ENCODE measurements at regions not wholly inside any gene's neighbourhood (a gene's known extent, or its start where the extent isn't known, plus 50 kb on each side); places are given as distances from the start of the nearest gene placed in this dataset.
"Not testable (repeated sequence)": the region's sequence is repeated elsewhere in the genome, so short reads cannot be mapped to it uniquely, and the experiment has no call there.

DNA sequence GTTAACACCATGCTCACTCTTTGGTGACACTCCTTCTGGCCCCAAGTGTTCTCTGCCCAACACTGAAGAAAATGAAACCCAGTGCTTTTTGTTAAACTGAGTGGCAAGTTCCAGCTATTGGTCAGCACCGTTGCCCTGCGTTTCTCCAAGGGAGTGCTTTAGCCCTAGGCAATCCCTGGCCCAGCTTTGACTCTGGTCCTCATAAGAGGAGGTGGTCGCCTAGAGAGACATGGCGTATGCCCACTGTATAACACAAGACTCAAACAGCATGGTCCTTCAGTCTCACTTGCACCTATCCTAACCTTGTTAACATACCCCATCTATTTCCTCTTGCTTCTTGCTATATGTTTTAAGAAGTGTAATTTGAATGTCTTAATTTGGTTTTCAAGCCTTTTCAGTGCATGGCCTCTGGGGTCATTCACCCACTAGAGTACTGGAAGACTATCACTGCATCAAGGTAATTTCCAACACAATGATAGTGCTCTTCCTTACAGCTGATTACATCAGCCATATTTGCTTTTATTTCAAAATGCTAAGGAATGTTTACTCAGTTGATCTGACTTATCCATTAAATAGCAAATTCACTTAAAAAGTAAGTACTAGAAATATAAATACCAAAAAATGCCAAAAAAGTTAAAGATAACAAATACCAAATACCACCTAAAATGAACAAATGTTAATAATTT, 190.5 kb upstream of the SOX21 start:
- DNase-seq (ENCODE audit: low read depth): no peak

DNA sequence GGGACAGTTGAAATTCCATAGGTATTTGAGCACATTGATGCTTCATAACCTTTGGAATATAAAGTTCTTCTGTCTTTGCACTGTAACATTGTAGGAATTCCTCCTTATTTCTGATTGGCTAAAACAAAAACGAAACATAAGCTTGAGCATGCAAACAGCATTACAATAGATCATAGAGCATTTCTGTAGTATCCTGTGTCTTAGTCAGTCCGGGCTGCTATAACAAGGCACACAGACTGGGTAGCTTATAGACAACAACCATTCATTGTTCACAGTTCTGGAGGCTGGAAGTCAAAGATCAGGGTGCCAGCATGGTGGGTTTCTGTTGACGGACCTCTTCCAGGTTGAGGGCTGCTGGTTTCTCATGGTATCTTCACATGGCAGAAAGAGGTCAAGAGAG, 188.7 kb upstream of the SOX21 start:
- DNase-seq (ENCODE audit: low read depth): no peak

DNA sequence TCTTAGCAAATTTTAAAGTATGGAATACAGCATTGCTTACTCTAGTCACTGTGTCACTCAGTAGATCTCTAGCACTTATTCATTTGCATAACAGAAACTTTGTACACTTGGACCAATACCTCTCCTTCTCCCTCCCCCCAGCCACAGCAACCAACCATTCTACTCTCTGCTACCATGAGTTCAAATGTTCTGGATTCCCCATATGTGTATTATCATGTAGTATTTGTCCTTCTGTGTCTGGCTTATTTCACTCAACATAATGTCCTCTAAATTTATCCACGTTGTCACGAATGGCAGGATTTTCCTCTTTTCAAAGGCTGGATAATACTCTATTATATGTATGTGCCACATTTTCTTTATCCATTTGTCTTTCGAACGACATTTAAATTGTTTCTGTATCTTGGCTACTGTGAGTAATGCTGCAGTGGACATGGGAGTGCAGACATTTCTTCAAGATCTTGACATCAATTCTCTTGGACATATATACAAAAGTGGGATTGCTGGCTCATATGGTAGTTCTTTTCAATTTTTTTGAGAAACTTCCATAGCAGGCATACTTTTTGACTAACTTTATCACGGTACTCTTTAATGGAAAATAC, 184.5 kb upstream of the SOX21 start:
- no peak for DNase-seq (ENCODE audit: low read depth)

DNA sequence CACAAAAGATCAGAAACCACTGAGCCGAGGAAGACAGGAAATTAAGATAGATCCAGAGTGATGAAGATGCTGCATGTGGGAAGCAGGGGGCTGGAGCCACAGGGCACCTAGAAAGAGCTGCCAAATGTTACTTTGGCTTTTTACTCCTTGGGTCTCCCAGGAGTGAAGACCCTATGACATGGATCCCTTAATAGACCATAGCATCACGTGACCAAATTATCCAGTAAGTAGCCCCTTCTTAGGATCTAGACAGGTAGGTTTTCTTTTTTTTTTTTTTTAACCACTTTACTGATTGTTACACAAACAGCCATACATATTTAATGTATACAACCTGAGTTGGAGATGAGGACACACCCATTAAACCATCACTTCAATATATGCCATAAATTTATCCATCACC, 183.9 kb upstream of the SOX21 start:
- DNase-seq (ENCODE audit: low read depth): no peak

DNA sequence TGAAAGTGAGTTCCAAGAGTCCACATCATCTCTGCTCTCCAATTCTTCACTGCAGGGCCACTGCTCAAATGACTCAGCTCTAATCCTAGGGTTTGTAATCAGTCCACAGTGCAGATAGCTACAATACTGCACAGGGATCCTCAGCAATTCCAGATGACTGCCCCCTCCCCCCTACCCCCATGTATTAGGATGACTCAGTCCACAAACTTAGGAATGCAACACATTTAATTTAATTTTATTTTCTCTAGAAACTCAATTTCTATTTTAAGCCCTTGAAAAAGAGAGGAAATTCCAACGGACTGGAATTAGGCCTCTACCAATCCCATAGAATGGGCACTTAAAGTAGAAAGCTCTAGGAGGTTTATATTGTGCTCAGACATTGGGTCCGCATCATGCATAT, 173.8 kb upstream of the SOX21 start:
- no peak for DNase-seq (ENCODE audit: low read depth)

DNA sequence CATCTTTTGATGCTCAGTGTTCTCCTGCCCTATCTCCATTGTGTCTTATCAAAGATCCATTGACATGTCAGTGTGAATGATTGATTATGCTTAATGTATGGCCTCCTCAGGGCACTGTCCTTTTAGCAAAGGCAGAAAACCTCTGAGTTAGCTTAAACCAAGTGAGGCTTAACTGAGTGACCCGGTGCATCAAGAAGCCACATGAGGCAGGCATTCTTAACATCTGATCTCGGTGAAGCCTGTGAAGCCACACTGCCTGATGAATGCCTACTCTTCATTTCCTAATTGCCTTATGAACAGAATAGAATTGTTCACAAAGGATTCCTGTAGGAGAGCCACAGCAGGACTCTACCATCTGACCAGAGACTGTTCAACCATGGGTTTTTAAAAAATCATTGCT, 168.1 kb upstream of the SOX21 start:
- DNase-seq (ENCODE audit: low read depth): no peak

DNA sequence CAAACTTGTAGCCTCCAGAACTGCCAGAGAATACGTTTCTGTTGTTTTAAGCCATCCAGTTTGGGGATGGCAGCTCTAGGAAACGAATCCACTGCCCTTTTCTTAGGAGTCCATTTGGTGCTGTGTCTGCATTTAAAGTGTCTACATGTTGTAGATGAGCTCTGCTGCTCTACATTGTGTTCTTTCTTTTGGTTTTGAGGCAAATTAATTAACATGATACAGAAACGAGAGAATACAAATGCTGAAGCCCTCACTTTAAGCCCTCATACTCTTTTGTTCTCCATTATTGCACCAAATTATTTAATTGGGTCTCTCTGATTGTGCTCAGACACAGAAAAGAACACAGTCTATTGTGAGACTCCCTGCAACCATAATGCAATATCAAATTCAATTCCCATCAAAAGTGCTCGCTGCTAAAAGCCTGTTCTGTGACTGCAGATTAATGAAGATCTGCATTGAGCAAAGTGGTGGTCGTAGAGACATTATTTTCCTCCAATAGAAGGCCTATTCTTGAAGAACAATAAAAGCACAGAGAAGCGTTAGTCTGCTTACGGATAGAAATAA, 166.3 kb upstream of the SOX21 start:
- no peak for DNase-seq (ENCODE audit: low read depth)

DNA sequence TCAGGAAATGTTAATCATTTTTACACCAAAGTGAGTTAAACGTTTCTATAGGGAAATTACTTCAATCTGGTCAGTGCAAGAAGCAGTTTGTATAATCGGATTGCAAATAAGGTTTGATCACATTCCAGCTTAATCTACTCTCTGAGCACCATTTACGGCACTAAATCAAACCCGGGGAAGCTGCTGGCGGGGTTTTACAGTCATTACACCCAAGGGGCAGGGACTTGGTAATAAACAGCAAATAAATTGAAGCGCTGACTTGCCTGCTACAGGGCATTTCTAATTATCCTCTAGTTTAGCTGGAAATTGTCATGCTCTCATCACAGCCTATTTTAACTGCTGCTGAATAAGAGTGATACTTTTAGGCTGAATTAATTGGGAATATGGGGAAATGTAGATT, 152.1 kb upstream of the SOX21 start:
- no peak for DNase-seq (ENCODE audit: low read depth)

DNA sequence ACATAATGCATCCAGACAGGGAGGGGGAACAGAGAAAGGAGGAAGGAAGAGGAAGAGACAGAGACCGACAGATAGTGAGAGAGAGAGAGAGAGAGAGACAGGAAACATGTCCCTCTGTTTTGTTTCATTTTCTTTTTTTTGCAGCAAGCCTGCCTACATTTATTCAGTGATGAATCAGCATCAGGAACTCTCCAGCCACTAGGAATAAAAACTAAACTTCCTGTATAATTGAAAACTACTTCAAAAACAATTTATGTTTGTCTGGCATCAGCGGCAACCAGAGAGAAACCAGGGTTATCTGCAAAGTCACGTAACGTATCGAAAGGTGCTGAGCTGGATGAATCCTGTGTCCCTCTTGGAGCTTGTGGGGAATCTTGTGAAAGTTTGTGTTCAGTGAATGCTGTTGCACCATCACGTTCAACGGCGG, 148.6 kb upstream of the SOX21 start:
- DNase-seq (ENCODE audit: low read depth): peak; percentile 31

DNA sequence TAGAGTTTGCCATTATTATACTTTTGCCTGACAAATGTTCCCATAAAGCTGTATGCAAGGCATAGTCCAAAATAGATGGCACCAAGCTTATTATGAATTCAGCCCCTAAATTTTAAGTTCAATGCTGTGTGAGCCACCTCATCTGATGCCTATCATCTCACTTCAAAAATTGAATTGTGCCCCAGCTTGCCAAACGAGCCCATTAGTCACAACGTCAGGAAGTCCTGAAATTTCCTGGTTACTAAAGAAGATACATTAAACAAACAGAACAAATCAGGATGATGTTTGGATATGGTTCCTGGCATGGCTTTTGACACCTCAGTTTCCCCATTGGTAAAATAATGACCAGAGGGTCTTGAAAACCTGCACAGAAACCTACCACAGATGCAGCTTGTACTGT, 147.5 kb upstream of the SOX21 start:
- DNase-seq (ENCODE audit: low read depth): no peak

DNA sequence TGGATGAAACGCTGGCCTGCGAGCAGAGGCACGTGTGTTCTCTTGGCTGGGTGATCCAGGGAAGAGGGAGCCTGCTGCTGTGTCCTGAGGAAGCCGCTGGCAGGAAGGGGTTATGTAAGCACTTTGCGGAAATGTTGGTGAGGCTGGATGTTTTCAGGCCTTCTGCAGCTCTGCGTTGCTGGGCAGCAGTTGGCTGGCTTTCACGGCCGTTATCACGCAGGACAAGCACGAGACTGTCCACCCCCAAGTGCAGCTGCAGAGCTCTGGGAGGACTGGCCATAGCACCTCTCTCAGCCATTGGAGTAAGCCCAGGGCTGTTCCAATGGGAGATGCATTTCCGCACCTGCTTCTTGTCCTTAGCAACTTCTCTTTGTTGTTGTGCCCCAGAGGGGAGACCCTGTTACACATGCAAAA, 146.9 kb upstream of the SOX21 start:
- no peak for DNase-seq (ENCODE audit: low read depth)

DNA sequence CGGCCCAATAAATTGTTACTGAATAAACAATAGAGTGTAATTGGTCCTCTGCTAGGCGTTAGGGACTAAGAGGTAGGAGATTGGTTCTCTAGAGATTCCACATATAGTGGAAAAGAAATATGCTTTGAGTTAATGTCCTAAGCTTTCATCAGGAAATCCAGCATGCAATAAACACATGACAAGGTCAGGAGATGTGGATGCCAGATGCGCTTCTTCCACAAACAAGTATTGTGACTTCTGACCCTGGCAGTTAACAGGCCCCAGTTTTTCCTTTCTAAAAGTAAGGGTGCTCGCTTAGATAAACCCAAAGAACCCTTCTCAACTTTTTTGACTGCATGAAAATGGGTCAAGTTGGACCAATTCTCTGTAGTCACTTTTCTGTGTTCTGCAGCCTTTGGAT, 146.5 kb upstream of the SOX21 start:
- no peak for DNase-seq (ENCODE audit: low read depth)

DNA sequence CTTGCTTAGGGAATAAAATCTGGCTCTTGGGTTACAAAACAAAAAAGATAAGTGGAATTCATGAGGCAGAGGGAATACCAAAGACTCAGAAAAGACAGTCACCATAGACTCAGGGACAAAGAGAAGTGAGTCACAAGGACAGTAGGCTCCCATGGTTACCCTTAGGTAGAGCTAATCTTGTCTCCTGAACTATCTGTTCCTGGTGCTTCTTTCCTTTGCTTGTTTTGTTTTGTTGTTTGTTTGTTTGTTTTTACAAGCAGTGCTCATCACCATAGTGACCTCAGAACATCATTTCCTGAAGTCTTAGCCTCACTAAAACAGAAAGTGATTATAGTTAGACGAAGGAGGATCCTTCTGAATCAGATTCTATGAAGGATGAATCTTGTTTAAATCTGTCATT, 142.3 kb upstream of the SOX21 start:
- no peak for DNase-seq (ENCODE audit: low read depth)

DNA sequence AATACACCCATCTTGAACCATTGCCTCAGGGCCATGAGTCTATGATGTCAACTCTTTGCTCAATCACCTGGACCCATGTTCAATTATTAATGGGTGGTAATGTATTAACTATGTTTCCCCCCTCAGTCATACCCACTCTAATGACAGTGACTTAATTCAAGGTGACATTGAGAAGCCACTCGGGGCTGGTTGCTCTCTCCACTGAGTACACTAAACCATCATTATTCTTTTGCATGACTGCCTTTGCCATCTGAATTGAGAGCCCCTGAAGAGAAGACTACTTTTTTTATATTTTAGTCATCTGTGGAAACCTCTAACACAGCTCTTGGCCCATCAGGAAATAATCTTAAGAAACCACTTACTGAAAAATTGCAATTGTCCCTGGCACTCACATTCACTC, 139.2 kb upstream of the SOX21 start:
- DNase-seq (ENCODE audit: low read depth): no peak

DNA sequence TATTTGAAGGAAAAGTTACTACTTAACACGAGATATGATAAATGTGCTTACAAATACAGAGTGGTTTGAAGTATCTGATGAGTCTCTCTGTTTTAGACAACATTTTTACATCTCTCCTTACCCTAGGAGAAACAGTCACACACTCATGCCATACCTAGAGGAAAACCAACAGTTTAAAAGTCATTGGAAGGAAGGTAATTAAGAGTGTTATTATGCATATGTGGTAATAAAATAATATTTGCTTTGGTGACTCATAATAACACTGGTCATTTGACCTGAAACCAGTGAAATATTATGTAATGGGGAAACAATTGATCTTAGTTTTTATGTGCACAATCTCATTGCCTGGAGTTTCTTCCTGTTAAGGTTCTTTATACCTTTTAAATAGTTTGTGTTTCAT, 136.9 kb upstream of the SOX21 start:
- peak; percentile 3 for DNase-seq (ENCODE audit: low read depth)

DNA sequence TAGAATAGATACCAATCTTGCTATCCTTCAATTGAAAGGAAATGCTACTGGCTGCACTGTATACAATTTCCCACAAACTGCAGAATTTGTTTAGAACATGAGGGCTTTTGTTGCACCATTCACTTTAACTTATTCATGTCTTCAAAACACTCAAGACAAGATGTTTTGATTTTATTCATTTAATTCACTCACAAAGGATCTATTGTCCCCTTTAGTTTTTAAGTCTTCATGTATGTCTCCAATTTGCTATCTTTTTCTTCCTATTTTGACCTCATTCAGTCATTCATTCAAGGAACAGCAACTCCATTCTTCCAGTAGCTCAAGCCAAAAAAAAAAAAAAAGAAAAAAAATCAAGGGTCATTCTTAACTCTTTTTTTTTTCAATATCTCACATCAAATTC, 130.6 kb upstream of the SOX21 start:
- DNase-seq (ENCODE audit: low read depth): no peak

DNA sequence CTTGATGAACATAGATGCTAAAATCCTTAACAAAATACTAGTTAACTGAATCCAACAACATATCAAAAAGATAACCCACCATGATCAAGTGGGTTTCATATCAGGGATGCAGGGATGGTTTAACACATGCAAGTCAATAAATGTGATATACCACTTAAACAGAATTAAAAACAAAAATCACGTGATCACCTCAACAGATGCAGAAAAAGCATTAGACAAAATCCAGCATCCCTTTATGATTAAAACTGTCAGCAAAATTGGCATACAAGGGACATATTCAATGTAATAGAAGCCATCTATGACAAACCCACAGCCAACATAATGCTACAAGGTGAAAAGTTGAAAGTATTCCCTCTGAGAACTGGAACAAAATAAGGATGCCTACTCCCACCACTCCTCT, 124.7 kb upstream of the SOX21 start:
- not testable (repeated sequence) for DNase-seq (ENCODE audit: low read depth)

DNA sequence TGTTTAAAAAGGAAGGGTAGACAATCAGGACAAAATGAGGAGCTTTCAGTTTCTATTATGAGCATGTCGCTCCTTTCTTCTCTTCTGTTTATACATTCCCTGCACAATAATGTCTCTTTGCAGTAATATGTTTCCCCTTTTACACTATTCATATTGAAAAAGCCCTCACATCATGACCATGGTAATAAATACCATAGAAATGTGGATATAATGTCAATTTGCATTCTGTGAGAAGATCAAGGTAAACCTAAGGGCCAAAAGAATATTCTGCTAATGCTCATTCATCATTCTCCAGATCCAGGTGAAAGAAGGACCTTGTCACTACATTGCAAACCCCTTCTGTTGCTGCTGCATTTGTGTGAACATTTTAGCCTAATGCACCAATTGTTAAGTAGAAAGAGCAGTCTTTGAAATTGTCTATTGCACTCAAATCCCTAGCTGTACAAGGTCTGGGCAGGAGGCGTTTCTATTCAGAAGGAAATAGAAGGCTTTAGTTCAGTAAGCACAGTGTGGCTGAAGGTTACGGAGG, 117.6 kb upstream of the SOX21 start:
- no peak for DNase-seq (ENCODE audit: low read depth)

DNA sequence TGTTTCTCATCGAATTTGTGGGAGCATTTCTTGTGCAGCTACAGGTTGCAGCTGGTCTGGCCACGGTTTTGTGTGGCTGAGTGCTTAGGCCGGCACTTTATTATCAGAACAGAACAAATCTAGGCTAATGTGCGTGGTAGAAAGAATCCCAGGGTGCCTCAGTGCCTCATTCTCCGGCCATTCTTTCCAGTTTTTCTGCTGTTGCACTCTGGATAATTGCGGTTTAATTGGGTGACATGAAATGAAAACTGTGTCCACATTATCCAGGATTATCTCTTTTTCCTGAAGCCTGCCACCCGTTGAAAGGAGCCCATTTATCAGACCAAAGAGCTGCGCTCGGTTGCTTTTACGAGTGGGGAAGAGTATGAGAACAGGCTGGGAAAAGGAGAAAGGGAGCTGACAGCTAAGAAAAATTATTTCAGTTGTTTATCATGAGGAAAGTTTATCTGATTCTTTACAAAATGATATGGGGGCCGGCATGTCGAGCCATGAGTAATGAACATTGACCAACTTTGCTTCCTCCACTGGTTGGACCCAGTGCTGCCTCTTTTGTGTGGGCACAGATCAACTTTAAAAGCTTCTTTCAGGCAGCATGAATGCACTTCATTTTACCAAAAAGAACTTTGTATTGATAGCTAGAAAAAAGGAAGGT, 117.0 kb upstream of the SOX21 start:
- no peak for DNase-seq (ENCODE audit: low read depth)

DNA sequence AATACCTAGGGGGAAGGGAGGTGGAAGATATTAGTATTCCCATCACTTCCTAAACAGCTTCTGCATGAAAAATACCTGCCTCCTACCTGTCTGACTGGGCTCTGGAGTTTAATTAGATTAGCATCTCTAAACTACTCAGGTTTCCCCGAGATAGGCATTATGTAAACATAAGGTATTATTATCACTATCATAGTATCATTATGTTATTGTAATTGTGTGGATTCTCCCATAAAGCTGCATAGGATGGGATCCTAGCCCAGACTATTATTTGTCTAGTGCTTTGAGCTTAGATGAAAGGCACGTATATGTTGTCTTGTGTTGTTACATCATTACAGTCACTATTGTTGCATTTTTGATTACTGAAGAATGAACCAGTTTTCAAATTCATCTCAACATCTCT, 115.2 kb upstream of the SOX21 start:
- no peak for DNase-seq (ENCODE audit: low read depth)

DNA sequence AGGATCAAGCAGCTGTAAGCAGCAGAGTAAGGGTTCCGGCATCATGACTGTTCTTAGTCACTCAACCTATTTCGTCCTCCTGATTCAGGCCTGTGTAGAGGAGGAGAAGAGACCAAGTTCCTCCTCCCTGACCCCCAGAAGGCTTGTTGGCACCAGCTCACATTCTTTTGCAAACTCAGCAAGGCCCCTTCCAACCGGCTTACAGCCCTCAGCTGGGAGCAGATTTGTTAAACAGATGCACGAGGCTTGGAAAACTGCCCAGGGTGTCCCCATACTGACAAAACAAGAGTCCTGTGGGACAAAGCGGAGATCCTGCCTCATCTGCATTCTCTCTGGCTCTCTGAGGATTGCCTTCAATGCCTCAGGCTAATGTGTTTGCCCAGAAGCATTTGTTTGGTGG, 113.2 kb upstream of the SOX21 start:
- peak; percentile 0 for DNase-seq (ENCODE audit: low read depth)

DNA sequence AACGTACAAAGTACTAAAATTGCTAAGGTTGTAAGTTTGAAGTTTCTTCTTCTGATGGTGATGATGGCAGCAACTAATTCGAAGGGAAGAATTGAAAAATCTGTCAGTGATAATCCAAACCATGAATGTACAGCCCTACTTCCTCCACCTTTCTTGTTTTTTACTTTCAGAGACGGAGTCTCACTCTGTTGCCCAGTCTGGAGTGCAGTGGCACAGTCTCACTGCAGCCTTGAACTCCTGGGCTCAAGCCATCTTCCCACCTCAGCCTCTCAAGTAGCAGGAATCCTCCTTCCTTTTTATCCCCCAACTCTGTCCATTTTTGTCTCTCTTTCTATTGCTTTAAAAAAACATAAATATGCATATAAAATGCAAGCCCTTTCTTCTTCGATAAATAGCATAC, 112.3 kb upstream of the SOX21 start:
- no peak for DNase-seq (ENCODE audit: low read depth)

DNA sequence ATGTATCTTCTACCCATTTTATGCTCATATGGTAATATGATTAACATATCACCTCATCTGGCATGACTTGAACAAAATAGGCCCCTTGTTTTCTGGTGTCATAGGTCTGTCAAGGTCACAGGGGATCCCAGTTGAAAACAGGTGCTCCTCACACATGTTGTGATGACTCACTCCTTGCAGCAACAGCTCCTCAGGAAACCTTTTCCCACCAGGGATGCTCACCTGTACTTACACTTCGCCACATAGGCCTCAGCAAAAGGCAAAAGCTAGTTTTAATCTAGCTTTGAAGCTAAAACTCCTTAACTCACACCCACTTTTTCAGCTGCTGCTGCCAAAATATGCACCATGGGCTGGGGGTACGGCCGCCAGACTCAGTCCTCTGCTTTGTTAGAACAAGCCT, 110.0 kb upstream of the SOX21 start:
- no peak for DNase-seq (ENCODE audit: low read depth)

All from renal cortical epithelial cell (primary cell).